Putamen (tissue), 1 donor: ENCODE measurements at regions not wholly inside any gene's neighbourhood (a gene's known extent, or its start where the extent isn't known, plus 50 kb on each side); places are given as distances from the start of the nearest gene placed in this dataset.

ENCODE experiments used
- DNase-seq: peaks from one replicate; pipeline ENCODE4 v3.0.0-alpha.2; 2016; ENCODE audit warnings: low spot score

GRCh38 chr3:157807280-157807679, 298.9 kb downstream of the SHOX2 start:
- DNase-seq: no peak

- DNase-seq: no peak
Observed at GRCh38 chr3:157805538-157805937, 300.7 kb downstream of the SHOX2 start.

- no peak for DNase-seq
Observed at GRCh38 chr3:157794771-157795170, 291.6 kb upstream of the VEPH1 start.

- no peak for DNase-seq
Observed at GRCh38 chr3:157793745-157794144, 290.5 kb upstream of the VEPH1 start.

- no peak for DNase-seq
Observed at GRCh38 chr3:157789162-157789561, 285.9 kb upstream of the VEPH1 start.

GRCh38 chr3:157786618-157787017, 283.4 kb upstream of the VEPH1 start:
- DNase-seq: no peak

GRCh38 chr3:157786211-157786610, 283.0 kb upstream of the VEPH1 start:
- DNase-seq: no peak

GRCh38 chr3:157785102-157785826, 282.0 kb upstream of the VEPH1 start:
- DNase-seq: no peak

- no peak for DNase-seq
Observed at GRCh38 chr3:157782236-157782635, 279.0 kb upstream of the VEPH1 start.

- no peak for DNase-seq
Observed at GRCh38 chr3:157776861-157777260, 273.6 kb upstream of the VEPH1 start.

- no peak for DNase-seq
Observed at GRCh38 chr3:157775446-157775845, 272.2 kb upstream of the VEPH1 start.

GRCh38 chr3:157769378-157769777, 266.2 kb upstream of the VEPH1 start:
- no peak for DNase-seq

GRCh38 chr3:157767607-157768006, 264.4 kb upstream of the VEPH1 start:
- no peak for DNase-seq

- no peak for DNase-seq
Observed at GRCh38 chr3:157763644-157764043, 260.4 kb upstream of the VEPH1 start.

- no peak for DNase-seq
Observed at GRCh38 chr3:157759311-157759710, 256.1 kb upstream of the VEPH1 start.

GRCh38 chr3:157755233-157755632, 252.0 kb upstream of the VEPH1 start:
- no peak for DNase-seq

GRCh38 chr3:157754451-157754850, 251.2 kb upstream of the VEPH1 start:
- no peak for DNase-seq

- no peak for DNase-seq
Observed at GRCh38 chr3:157753787-157754136, 250.5 kb upstream of the VEPH1 start.

GRCh38 chr3:157752956-157753786, 250.0 kb upstream of the VEPH1 start:
- DNase-seq: no peak

GRCh38 chr3:157752554-157752953, 249.3 kb upstream of the VEPH1 start:
- DNase-seq: no peak

GRCh38 chr3:157751386-157751785, 248.2 kb upstream of the VEPH1 start:
- DNase-seq: no peak

- DNase-seq: no peak
Observed at GRCh38 chr3:157746391-157746790, 243.2 kb upstream of the VEPH1 start.

GRCh38 chr3:157741607-157742006, 238.4 kb upstream of the VEPH1 start:
- DNase-seq: no peak

GRCh38 chr3:157738441-157738840, 235.2 kb upstream of the VEPH1 start:
- DNase-seq: no peak
